ENCODE measurements at regions not wholly inside any gene's neighbourhood (a gene's known extent, or its start where the extent isn't known, plus 50 kb on each side); places are given as distances from the start of the nearest gene placed in this dataset.

DNA sequence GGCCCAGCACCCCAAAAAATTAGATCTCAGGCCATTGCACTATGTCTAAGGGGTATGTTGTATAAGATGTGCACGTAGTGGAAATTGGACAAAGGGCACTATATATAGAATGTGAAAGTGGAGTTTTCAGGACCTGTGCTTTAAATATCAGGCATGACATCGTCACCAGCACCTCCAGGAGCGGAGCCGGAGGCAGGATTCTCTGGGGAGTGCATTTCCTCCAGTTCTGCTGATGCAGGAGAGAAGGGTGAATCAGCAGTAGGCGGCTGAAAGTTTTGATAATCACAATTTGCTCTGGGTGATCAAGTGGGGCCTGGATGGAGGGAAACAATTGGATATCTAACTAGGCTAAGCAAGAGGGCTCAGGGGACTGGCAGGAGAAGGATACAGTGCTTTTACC lies 69.1 kb upstream of the NTM start:
- no peak for DNase-seq (ENCODE audit: low read depth)

DNA sequence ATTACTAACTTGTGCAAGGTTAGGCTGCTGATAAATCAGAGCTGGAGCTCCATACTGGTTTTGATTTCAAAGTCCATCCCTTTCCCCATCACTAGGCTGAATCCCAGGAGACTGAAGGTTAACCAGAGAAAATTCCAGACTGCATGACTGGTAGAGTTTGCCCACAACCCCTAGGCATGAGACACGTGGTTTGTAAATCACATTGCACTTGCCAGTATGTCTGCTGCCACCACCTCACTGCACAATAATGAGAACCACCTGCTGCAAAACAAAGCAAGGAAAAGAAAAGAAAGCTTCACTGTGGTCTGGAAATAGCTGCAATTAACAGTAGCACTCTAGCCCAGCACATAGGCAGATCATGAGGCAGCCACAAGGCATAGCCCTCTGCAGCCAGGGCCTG lies 67.6 kb upstream of the NTM start:
- DNase-seq (ENCODE audit: low read depth), result no peak

DNA sequence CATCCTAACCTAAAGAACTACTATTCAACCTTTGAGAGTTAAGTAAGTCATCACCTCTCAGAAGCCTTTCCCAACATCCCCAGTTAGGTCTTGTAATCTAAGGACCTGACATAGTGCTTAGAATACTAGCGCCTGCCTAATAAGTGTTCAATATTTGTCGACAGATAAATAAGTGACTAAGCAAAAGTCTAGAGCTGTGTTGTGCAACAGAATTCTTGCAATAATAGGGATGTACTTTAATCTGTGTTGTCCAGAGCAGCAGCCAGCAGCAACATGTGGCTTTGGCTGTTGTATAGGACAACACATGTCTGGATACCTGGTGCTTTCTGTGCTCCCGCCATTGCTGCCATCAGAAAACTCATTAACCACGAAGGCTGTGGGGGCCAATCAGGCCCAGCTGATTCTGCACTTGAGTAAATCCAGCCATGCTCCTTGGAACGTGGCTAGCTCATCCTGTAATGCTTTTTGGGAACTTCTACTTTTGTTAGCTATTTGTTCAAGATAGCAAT lies 66.8 kb upstream of the NTM start:
- no peak for DNase-seq (ENCODE audit: low read depth)

DNA sequence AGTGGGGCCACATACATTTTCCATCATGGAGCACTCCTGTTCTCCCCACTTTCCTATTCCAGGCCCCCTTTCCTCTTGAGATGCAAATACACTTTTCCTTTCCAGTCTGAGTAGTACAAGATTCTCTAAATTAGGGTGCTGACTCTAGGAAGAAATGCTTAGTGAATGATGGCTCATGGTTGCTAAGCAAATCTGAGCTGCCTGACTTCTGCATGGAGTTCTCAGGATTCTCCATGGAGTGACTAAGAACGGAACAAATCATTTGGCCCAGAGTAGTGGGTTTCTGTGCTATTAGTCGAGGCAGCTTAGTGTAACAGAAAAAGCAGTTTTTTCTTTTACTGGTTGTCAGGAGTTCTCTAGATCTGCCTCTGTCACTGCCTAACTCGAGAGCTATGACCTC lies 65.4 kb upstream of the NTM start:
- no peak for DNase-seq (ENCODE audit: low read depth)

DNA sequence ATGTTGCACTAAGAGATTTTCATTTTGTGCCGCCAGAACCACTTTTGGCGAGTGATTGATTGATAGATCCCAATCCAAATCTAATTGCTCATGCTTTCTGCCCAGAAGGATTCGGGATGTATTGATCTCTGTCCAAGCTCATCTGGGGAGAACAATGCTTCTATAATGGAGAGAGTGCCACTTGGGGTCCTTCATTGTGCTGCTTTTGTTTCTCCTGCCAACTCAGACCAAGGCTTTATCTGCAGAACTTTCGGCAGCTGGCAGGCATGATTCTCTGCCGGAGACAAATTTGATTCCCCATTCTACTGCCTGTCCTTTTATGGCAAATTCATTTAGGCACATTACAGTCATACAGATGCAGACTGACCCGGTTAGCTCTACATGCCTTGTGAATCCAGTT lies 62.9 kb upstream of the NTM start:
- DNase-seq (ENCODE audit: low read depth), result no peak

DNA sequence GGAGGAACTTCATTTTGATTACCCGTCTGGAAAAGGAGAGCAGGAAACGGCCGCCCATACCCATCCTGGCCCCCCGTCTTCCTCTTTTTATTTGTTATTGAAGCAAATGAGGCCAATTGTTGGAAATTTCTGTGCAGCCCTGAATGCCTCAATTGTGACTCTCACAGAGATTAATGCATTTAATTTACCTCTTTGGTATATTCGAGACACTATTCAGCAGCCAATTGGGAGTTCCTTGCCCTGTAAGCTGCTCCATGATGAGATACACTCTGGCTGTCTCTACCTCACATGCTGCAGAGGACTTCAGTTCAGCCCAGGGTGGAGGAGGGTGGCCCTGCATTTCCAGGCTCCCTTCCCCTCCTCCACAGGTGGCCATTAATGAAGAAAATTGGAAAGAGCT lies 60.6 kb upstream of the NTM start:
- no peak for DNase-seq (ENCODE audit: low read depth)

DNA sequence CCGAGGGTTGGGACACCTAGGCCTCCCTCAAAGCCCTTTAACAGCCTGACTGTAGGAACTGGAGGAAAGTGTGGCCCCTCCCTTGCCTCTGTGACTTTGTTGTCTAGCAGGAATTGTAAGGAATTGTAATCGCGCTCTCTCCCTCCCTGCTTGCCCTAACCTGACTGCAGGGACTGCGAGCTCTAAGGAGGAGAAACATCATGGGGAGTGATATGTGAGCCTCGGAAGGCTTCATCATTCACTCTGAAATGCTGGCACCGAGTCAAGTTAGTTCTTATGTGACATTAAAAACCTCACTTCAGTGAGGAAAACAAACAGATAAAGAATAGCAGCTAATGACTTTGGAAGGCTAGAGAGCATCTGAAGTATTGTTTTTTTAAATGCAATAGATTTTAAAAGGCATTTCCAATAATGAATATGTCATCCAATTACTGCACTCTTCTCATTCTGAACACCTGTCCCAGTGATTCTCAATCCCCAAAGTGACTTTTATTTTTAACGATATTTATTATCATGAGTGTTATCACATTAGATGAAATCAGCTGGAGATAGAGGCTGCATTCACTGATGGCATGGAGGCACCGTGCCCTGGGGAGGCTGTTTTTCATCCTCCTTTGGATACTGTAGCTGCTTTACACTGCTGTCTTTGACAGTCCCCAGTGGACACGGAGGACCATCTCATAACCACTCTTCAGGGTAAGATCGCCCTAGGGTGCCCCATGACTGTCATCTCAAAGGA lies 58.5 kb upstream of the NTM start:
- no peak for DNase-seq (ENCODE audit: low read depth)

Measured in iris pigment epithelial cell (primary cell).